H1 (cell line): ENCODE measurements at regions not wholly inside any gene's neighbourhood (a gene's known extent, or its start where the extent isn't known, plus 50 kb on each side); places are given as distances from the start of the nearest gene placed in this dataset.

Experiments
- CTCF ChIA-PET: fragments of 300-600 bp; sonication (Branson Sonifier 250); formaldehyde crosslinking; loops from one replicate; lab custom pipeline; 2021; ENCODE audit not compliant: partially characterized antibody; lab: Charles Lee
- POLR2A ChIA-PET: fragments of 300-600 bp; sonication (Branson Sonifier 250); formaldehyde crosslinking; loops from one replicate; lab custom pipeline; 2021; ENCODE audit warnings: inconsistent platforms; ENCODE audit not compliant: partially characterized antibody; lab: Charles Lee
- DNase-seq, 2 experiments: peaks; one replicate each; pipeline versions ENCODE4 v3.0.0 to v3.0.0-alpha.2; 2010 to 2022; ENCODE audit warnings: low spot score in 2 of 2, low read depth in 1 of 2, mixed read lengths in 1 of 2
- FAIRE-seq: peaks from 2 replicates; lab custom pipeline; 2011; peaks lifted over from hg19 to GRCh38; lab: Jason Lieb, UNC
- H2AFZ ChIP-seq: 2 replicates; pipeline ENCODE4 v1.8.1; 2012; ENCODE audit warnings: low read length, inconsistent platforms
- H2AK5ac ChIP-seq: 2 replicates; pipeline ENCODE4 v1.6.1; 2013; ENCODE audit warnings: low read depth, low read length
- H2BK120ac ChIP-seq: replicated peaks from 2 replicates; pipeline ENCODE3; 2013; ENCODE audit warnings: low read depth, low read length, inconsistent platforms
- H2BK12ac ChIP-seq: 2 replicates; pipeline ENCODE4 v1.6.1; 2013; ENCODE audit warnings: low read depth, low read length
- H2BK15ac ChIP-seq: 2 replicates; pipeline ENCODE4 v1.6.1; 2013; ENCODE audit warnings: low read length
- H2BK20ac ChIP-seq: 2 replicates; pipeline ENCODE4 v1.6.1; 2013; ENCODE audit warnings: low read length
- H2BK5ac ChIP-seq: 2 replicates; pipeline ENCODE4 v1.6.1; 2013; ENCODE audit warnings: low read depth, low read length
- H3K14ac ChIP-seq: 2 replicates; pipeline ENCODE4 v1.6.1; 2013; ENCODE audit warnings: inconsistent platforms; ENCODE audit not compliant: insufficient read length
- H3K18ac ChIP-seq: 2 replicates; pipeline ENCODE4 v1.6.1; 2013; ENCODE audit warnings: low read length; ENCODE audit errors: extremely low read depth
- H3K23ac ChIP-seq: 2 replicates; pipeline ENCODE4 v1.6.1; 2013; ENCODE audit warnings: inconsistent platforms; ENCODE audit not compliant: insufficient read length
- H3K23me2 ChIP-seq: 2 replicates; pipeline ENCODE4 v1.6.1; 2013; ENCODE audit warnings: low read depth, low read length
- H3K27ac ChIP-seq: 2 replicates; pipeline ENCODE4 v1.6.1; 2011; ENCODE audit warnings: low read depth, low read length, inconsistent platforms
- H3K27me3 ChIP-seq, 4 experiments: replicated peaks in 1 of 4; 1 replicate in 1 of 4; 2 replicates in 3 of 4; pipeline versions ENCODE4 v1.6.1 to v1.8.1; 2011 to 2013; ENCODE audit warnings: low read length in 3 of 4, mild to moderate bottlenecking in 3 of 4, inconsistent platforms in 2 of 4, mixed read lengths in 2 of 4, moderate library complexity in 1 of 4; ENCODE audit not compliant: control insufficient read depth in 3 of 4, insufficient read depth in 3 of 4; ENCODE audit errors: extremely low read depth in 1 of 4
- H3K36me3 ChIP-seq, 4 experiments: 2 replicates each; pipeline versions ENCODE4 v1.6.1 to v1.8.1; 2011 to 2013; ENCODE audit warnings: mild to moderate bottlenecking in 4 of 4, low read length in 3 of 4, moderate library complexity in 2 of 4, control low read depth in 1 of 4, inconsistent platforms in 1 of 4; ENCODE audit not compliant: insufficient read depth in 4 of 4, control insufficient read depth in 2 of 4
- H3K4ac ChIP-seq: replicated peaks from 2 replicates; pipeline ENCODE3; 2013; ENCODE audit warnings: low read length, low read depth, mixed read lengths, inconsistent platforms; ENCODE audit not compliant: insufficient read length
- H3K4me1 ChIP-seq, 4 experiments: replicated peaks in 1 of 4; 1 replicate in 1 of 4; 2 replicates in 3 of 4; pipeline versions ENCODE4 v1.6.1 to v1.8.1; 2011 to 2013; ENCODE audit warnings: low read length in 3 of 4, inconsistent platforms in 2 of 4, mixed read lengths in 1 of 4; ENCODE audit not compliant: insufficient read depth in 4 of 4, control insufficient read depth in 3 of 4
- H3K4me2 ChIP-seq, 2 experiments: 2 replicates each; pipeline versions ENCODE4 v1.6.1 to v1.8.1; 2011 to 2013; ENCODE audit warnings: low read depth in 2 of 2, low read length in 2 of 2, control low read depth in 1 of 2, inconsistent platforms in 1 of 2, mild to moderate bottlenecking in 1 of 2; ENCODE audit not compliant: insufficient read depth in 1 of 2
- H3K4me3 ChIP-seq, 4 experiments: fragments of 200-600, 300-600 bp in 1 of 4; sonication (generic), shearing (Covaris generic), sonication (Bioruptor Twin) in 1 of 4; 2 replicates each; pipeline versions ENCODE4 v1.5.1 to v1.8.1; 2011 to 2016; ENCODE audit warnings: low read length in 4 of 4, low read depth in 3 of 4, control low read depth in 2 of 4, inconsistent platforms in 2 of 4, mild to moderate bottlenecking in 2 of 4, mixed read lengths in 1 of 4, moderate library complexity in 1 of 4; ENCODE audit not compliant: insufficient read depth in 2 of 4; ENCODE audit errors: extremely low read depth in 1 of 4
- H3K56ac ChIP-seq: replicated peaks from 2 replicates; pipeline ENCODE3; 2013; ENCODE audit warnings: low read depth, mild to moderate bottlenecking, mixed read lengths, low read length, inconsistent platforms; ENCODE audit not compliant: insufficient read length
- H3K79me1 ChIP-seq: 2 replicates; pipeline ENCODE4 v1.6.1; 2013; ENCODE audit warnings: low read depth, low read length, control low read depth
- H3K79me2 ChIP-seq, 2 experiments: 2 replicates each; pipeline versions ENCODE4 v1.6.1 to v1.8.1; 2012 to 2013; ENCODE audit warnings: low read length in 2 of 2, mild to moderate bottlenecking in 2 of 2, inconsistent platforms in 1 of 2; ENCODE audit not compliant: insufficient read depth in 2 of 2, control insufficient read depth in 1 of 2
- H3K9ac ChIP-seq, 4 experiments: replicated peaks in 1 of 4; 1 replicate in 1 of 4; 2 replicates in 3 of 4; pipeline versions ENCODE4 v1.6.1 to v1.8.1; 2011 to 2013; ENCODE audit warnings: low read depth in 3 of 4, low read length in 3 of 4, control low read depth in 2 of 4, mild to moderate bottlenecking in 2 of 4, moderate library complexity in 2 of 4, inconsistent platforms in 1 of 4; ENCODE audit errors: extremely low read depth in 1 of 4
- H3K9me3 ChIP-seq, 2 experiments: 2 replicates each; pipeline versions ENCODE4 v1.6.1 to v1.8.1; 2012 to 2013; ENCODE audit warnings: mild to moderate bottlenecking in 2 of 2, moderate library complexity in 2 of 2, control low read depth in 1 of 2, inconsistent platforms in 1 of 2, low read depth in 1 of 2, low read length in 1 of 2, mixed read lengths in 1 of 2; ENCODE audit not compliant: insufficient read depth in 2 of 2
- H4K20me1 ChIP-seq, 2 experiments: replicated peaks in 1 of 2; 2 replicates each; pipeline versions ENCODE3 to v1.8.1; 2011 to 2013; ENCODE audit warnings: inconsistent platforms in 2 of 2, low read length in 2 of 2, mild to moderate bottlenecking in 1 of 2; ENCODE audit not compliant: insufficient read depth in 2 of 2, control insufficient read depth in 1 of 2
- H4K5ac ChIP-seq: 2 replicates; pipeline ENCODE4 v1.6.1; 2013; ENCODE audit warnings: low read length, low read depth, mixed read lengths, inconsistent platforms; ENCODE audit not compliant: insufficient read length
- H4K8ac ChIP-seq: 2 replicates; pipeline ENCODE4 v1.8.0; 2013; ENCODE audit warnings: mild to moderate bottlenecking, moderate library complexity, low read length, inconsistent platforms; ENCODE audit not compliant: insufficient read depth; ENCODE audit errors: extremely low read depth
- H4K91ac ChIP-seq: replicated peaks from 2 replicates; pipeline ENCODE3; 2013; ENCODE audit warnings: low read length, mixed read lengths, inconsistent platforms; ENCODE audit not compliant: insufficient read length
- POLR2A ChIP-seq, 2 experiments: IDR thresholded peaks; 1 replicate in 1 of 2; 2 replicates in 1 of 2; pipeline ENCODE4 v1.6.1; 2011; ENCODE audit warnings: low read depth in 2 of 2, low read length in 2 of 2, mild to moderate bottlenecking in 2 of 2; ENCODE audit errors: control extremely low read depth in 1 of 2
- SIRT6 ChIP-seq: IDR thresholded peaks from one replicate; pipeline ENCODE4 v1.7.1; 2012; ENCODE audit warnings: low read length, inconsistent platforms
- SUZ12 ChIP-seq: fragments of 200-600 bp; sonication (generic); IDR thresholded peaks from 2 replicates; pipeline ENCODE4 v1.6.1; 2012; ENCODE audit warnings: mild to moderate bottlenecking, inconsistent platforms, low read length, moderate library complexity, mixed read lengths
- USF2 ChIP-seq: IDR thresholded peaks from 2 replicates; pipeline ENCODE4 v1.6.1; 2011; ENCODE audit warnings: low read length, improper control_type of control experiment
- WGBS, 2 experiments: shearing (Covaris generic) in 1 of 2; methylation state at CpG; one replicate each; pipeline versions ENCODE4 v1.1.6 to v1.1.7; 2013 to 2015; ENCODE audit warnings: low lambda C conversion rate in 2 of 2, mixed read lengths in 2 of 2, inconsistent platforms in 1 of 2, low coverage in 1 of 2, missing lambda C conversion rate in 1 of 2; ENCODE audit not compliant: insufficient replicate concordance in 2 of 2, insufficient coverage in 1 of 2, insufficient read length in 1 of 2; ENCODE audit errors: extremely low coverage in 1 of 2, missing lambda C conversion rate in 1 of 2; 5-methylcytosine and 5-hydroxymethylcytosine counted together

GRCh38 chr15:67916565-67916964 is 76.7 kb upstream of the RNU6-1 start:
- no peak for TF ChIP-seq SUZ12
- no peak for TF ChIP-seq USF2
- TF ChIP-seq POLR2A (IDR thresholded peaks at IDR 0.05; ENCODE audit: control extremely low read depth in 1 of 2, low read depth in 2 of 2, low read length in 2 of 2), result no peak
- TF ChIP-seq SIRT6, result no peak
- Histone ChIP-seq H2BK12ac (no peak overlapping the region), H4K5ac (no peak overlapping the region), H3K4me3 (no peak overlapping the region), H2AFZ (no peak overlapping the region), H3K79me2 (no peaks in the 10 kb centered on the region), H2AK5ac (no peak overlapping the region), H3K27ac (no peak overlapping the region), H4K20me1 (no peaks in the 10 kb centered on the region), H4K91ac (no peak overlapping the region), H3K4ac (no peak overlapping the region), H3K4me2 (no peak overlapping the region), H2BK120ac (no peak overlapping the region), H3K18ac (no peak overlapping the region), H3K9ac (no peak overlapping the region), H3K23me2 (no peaks in the 10 kb centered on the region), H3K4me1 (peaks cover 3 to 17% (median 12%) of the 10 kb centered on the region in 4 experiments), H3K23ac (no peak overlapping the region), H3K9me3 (no peaks in the 10 kb centered on the region), H4K8ac (no peak overlapping the region), H3K79me1 (no peaks in the 10 kb centered on the region), H2BK5ac (no peak overlapping the region), H3K36me3 (no peaks in the 10 kb centered on the region), H2BK20ac (no peak overlapping the region), H2BK15ac (no peak overlapping the region), H3K27me3 (peaks cover 0 to 1% (median 0%) of the 10 kb centered on the region in 4 experiments; a peak in 1 of 7 replicates), H3K14ac (no peak overlapping the region), H3K56ac (no peak overlapping the region)
- FAIRE-seq (no peak), DNase-seq (no peak)
- WGBS, 2 experiments, result 42% methylated on average over 2 of the region's 2 CpGs; no CpG with 5 or more reads in 1 of the 2 experiments
- POLR2A ChIA-PET, result interaction anchor here (0.6 kb wide), 1 partner anchor 104 kb away, joined by 3 read pairs; no protein-coding TSS in a partner anchor
- CTCF ChIA-PET, result interaction anchor here (0.6 to 2.3 kb wide), 5 partner anchors 9 to 279 kb away, joined by 3 to 7 read pairs (median 5); no protein-coding TSS in a partner anchor
